Mucosa of descending colon (tissue), 3 donors: ENCODE measurements at regions not wholly inside any gene's neighbourhood (a gene's known extent, or its start where the extent isn't known, plus 50 kb on each side); places are given as distances from the start of the nearest gene placed in this dataset.

Experiments used
- ATAC-seq: fragments of 200-7000 bp; cut with Tn5 transposase; one replicate; pipeline ENCODE4 v1.9.1; 2020; ENCODE audit warnings: mild to moderate bottlenecking, moderate library complexity
- DNase-seq, 3 donors: peaks; one replicate each; pipeline ENCODE4 v3.0.0-alpha.2; 2020
- H3K36me3 ChIP-seq: fragments of 200-600 bp; one replicate; pipeline ENCODE4 v1.8.0; 2021; ENCODE audit warnings: low read depth, mild to moderate bottlenecking
- H3K4me1 ChIP-seq: fragments of 200-600 bp; one replicate; pipeline ENCODE4 v1.8.0; 2021; ENCODE audit warnings: low read depth, mild to moderate bottlenecking
- H3K4me3 ChIP-seq: fragments of 200-600 bp; one replicate; pipeline ENCODE4 v1.8.0; 2021; ENCODE audit warnings: mild to moderate bottlenecking
- H3K9me3 ChIP-seq: fragments of 200-600 bp; one replicate; pipeline ENCODE4 v1.8.0; 2021; ENCODE audit warnings: mild to moderate bottlenecking
- intact Hi-C, 2 donors: fragments of 100-400 bp; cut with DNase I in 1 of 2; cut with micrococcal nuclease in 1 of 2; formaldehyde crosslinking; loops; one replicate each; pipeline versions ENCODE4 v1.11.0 to v1.11.1; 2022; cut with DNase I, micrococcal nuclease
- TF ChIP-seq, protein P1 (sequence below): fragments of 200-600 bp; IDR thresholded peaks from one replicate; pipeline ENCODE4 v1.8.0; 2022; ENCODE audit warnings: antibody characterized with exemption, mild to moderate bottlenecking
- donor health status: DM: no; HTN: no; CAD: no; lungs with moderate emphysema.
- donor health status: DM: no; HTN: no; CAD: no.
- donor health status: DM: no; HTN: yes; CAD: no.

DNA sequence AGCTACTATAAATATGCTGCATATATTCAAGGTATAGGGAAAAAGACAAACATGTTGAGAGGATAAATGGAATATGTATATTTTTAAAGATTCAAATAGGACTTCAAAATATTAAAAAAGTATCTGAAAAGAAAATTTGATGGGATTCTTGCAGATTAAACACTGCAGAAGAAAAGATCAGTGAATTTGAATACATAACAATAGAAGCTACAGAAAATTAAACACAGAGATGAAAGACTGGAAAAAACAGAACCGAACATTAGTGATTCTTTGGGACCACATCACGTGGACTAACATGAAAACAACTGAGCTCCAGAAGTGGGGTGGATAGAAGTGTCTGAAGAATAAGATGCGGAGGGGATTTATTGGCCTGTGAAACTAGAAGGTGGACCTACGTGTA is 217.2 kb downstream of the RFC3 start:
- no peaks in the 10 kb centered on the region for H3K9me3 ChIP-seq
- H3K4me3 ChIP-seq = no peak overlapping the region
- no peaks in the 10 kb centered on the region for H3K36me3 ChIP-seq
- ATAC-seq (no peak), DNase-seq (no peak)
- intact Hi-C loops = no loop called here
- TF ChIP-seq, protein P1, sequence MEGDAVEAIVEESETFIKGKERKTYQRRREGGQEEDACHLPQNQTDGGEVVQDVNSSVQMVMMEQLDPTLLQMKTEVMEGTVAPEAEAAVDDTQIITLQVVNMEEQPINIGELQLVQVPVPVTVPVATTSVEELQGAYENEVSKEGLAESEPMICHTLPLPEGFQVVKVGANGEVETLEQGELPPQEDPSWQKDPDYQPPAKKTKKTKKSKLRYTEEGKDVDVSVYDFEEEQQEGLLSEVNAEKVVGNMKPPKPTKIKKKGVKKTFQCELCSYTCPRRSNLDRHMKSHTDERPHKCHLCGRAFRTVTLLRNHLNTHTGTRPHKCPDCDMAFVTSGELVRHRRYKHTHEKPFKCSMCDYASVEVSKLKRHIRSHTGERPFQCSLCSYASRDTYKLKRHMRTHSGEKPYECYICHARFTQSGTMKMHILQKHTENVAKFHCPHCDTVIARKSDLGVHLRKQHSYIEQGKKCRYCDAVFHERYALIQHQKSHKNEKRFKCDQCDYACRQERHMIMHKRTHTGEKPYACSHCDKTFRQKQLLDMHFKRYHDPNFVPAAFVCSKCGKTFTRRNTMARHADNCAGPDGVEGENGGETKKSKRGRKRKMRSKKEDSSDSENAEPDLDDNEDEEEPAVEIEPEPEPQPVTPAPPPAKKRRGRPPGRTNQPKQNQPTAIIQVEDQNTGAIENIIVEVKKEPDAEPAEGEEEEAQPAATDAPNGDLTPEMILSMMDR = no peak
- no peaks in the 10 kb centered on the region for H3K4me1 ChIP-seq

DNA sequence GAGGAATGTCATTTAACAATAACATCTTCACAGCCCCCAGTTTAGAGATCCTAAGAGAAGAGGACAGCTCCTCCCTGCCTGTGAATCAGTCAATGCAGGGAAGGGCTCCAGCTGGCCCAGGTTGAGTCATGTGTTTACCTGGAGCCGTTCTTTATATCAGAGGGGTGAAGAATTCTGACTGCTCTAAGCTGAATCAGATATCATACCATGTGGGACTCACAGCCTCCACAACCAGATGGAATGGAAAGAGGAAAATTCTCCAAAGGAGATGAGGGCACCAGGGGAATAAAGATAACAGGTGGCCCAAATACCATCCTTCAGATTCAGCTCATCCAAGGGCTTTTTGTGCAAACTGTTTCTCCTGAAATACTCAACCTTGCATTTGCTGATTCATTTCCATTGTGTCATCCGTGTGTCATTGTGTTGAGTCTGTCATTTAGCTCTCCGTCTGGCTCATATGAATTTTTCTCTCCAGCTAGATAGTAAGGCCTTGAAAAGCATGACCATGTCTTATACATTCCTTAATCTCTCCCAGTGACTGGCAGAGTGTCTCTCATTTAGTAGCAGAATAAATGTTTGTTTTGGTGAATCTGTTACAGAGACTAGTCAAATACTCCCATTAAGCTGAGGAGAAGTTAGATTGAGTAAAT is 217.9 kb downstream of the RFC3 start:
- Histone ChIP-seq H3K4me3 (no peak overlapping the region), H3K36me3 (no peaks in the 10 kb centered on the region), H3K9me3 (no peaks in the 10 kb centered on the region), H3K4me1 (no peaks in the 10 kb centered on the region)
- ATAC-seq (no peak), DNase-seq (no peak)
- TF ChIP-seq, protein P1 = no peak
- intact Hi-C loops = no loop called here

DNA sequence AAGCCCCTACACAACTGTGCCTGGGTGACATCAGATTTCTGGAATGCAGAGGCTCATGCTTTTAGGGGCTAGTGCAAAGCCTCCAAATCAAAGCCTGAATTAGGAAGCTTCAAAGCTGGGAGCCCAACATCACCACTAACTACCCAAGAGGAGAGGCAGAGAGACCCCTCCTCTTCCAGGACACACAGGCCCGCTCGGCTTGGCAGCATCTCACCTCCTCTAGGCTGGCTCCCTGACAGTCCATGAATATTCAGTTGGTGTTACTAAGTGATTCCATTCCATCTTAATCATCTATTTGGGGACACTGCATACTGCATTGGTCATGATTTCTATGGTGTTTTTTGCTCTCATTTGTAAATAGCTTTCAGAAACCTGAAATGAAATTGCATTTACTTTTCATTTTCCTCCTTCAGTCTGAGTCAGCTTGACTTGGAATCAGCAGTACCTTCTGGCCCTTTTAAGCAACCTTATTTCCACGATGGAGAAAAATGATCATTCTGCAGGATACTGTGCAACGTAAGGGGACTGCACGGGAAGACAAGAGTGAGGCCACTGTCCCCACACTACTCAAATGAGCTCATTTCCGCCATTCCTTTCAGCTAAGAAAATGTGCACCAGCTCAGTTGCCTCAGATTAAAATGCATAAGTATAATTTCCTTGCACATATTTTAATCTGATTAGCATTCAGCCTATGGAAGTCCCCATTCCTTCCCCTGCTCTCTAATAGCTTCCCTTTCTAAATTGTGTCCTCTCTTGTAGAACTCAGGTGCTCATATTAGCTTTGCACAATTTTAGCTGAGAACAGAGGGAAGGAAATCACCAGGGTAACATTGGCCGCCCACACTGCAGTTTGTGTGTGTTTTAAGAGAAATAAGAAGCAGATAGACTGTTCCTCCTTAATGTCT is 219.9 kb downstream of the RFC3 start:
- H3K9me3 ChIP-seq = no peaks in the 10 kb centered on the region
- DNase-seq (no peak), ATAC-seq (no peak)
- TF ChIP-seq, protein P1 = no peak
- no peak overlapping the region for H3K4me3 ChIP-seq
- intact Hi-C loops = no loop called here
- no peaks in the 10 kb centered on the region for H3K36me3 ChIP-seq
- H3K4me1 ChIP-seq = no peaks in the 10 kb centered on the region

DNA sequence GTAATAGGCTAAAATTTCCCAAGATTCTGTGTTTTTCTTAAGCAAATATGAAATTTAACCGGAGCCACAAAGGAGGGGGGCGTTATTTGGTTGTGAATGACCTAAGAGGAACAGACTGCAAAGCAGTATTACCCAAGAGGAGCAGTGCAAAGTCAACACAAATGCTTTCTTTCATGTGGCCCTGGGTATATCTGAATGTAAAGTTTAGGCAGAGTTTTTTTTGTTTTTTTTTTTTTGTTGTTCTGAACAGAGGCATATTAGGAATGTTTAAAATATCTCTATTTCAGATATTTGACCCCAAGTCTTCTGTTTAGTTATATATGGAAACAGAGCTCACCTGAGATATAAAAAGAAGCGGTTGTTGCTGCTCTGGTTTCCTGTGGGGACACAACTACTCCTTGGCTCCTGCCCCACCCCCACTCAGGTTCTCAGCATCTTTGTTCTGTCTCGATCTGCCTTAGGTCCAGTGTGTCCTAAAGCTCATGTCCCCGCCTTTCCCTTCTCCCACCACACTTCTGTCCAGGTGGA is 220.7 kb downstream of the RFC3 start:
- no peak for ATAC-seq
- no peak for DNase-seq
- Histone ChIP-seq H3K36me3 (no peaks in the 10 kb centered on the region), H3K4me3 (no peak overlapping the region), H3K9me3 (no peaks in the 10 kb centered on the region), H3K4me1 (no peaks in the 10 kb centered on the region)
- TF ChIP-seq, protein P1 = no peak
- intact Hi-C loops = no loop called here

DNA sequence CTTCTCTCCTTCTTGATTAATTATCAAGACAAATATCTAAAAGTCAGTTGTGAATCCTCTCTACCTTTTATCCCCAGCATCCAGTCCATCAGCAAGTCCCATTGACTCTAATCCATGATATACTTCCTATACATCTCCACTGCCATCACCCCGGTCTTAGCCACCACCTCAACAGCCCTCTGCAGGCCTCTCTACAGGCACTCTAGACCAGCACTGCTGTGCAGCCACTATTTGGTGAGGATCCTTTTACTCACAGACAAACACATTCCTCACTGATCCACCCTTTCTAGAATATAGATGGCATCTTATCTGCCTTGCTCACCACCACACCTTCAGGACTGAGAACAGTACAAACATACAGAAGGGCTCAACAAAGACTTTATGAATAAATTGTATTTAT is 221.7 kb downstream of the RFC3 start:
- Histone ChIP-seq H3K4me1 (no peaks in the 10 kb centered on the region), H3K36me3 (no peaks in the 10 kb centered on the region), H3K9me3 (no peaks in the 10 kb centered on the region), H3K4me3 (no peak overlapping the region)
- TF ChIP-seq, protein P1 = no peak
- intact Hi-C loops = no loop called here
- ATAC-seq = no peak
- no peak for DNase-seq
